ENCODE measurements at regions not wholly inside any gene's neighbourhood (a gene's known extent, or its start where the extent isn't known, plus 50 kb on each side); places are given as distances from the start of the nearest gene placed in this dataset.
"Not testable (repeated sequence)": the region's sequence is repeated elsewhere in the genome, so short reads cannot be mapped to it uniquely, and the experiment has no call there.

- not testable (repeated sequence) for H3K9ac ChIP-seq (ENCODE audit: low read depth, low read length); H3K9me3 ChIP-seq (ENCODE audit: insufficient read depth, low read depth, low read length); H3K27ac ChIP-seq (ENCODE audit: low read depth, low read length); H3K36me3 ChIP-seq (ENCODE audit: insufficient read depth, low read length); H3K27me3 ChIP-seq (ENCODE audit: insufficient read depth, low read length); H3K4me1 ChIP-seq (ENCODE audit: insufficient read depth, low read length); H3K4me3 ChIP-seq (ENCODE audit: low read length)
- WGBS = no CpG with 5 or more reads among the region's 4 CpGs
Observed at GRCh38 chr9:39611449-39612231, 256.2 kb downstream of the SPATA31A1 start.

GRCh38 chr9:39616480-39616879 is 261.0 kb downstream of the SPATA31A1 start:
- no CpG with 5 or more reads among the region's 4 CpGs for WGBS
- not testable (repeated sequence) for H3K4me1 ChIP-seq (ENCODE audit: insufficient read depth, low read length)

GRCh38 chr9:39624048-39624447 is 268.6 kb downstream of the SPATA31A1 start:
- H3K4me3 ChIP-seq (ENCODE audit: low read length); H3K4me1 ChIP-seq (ENCODE audit: insufficient read depth, low read length); H3K36me3 ChIP-seq (ENCODE audit: insufficient read depth, low read length); H3K27me3 ChIP-seq (ENCODE audit: insufficient read depth, low read length); H3K27ac ChIP-seq (ENCODE audit: low read depth, low read length); H3K9me3 ChIP-seq (ENCODE audit: insufficient read depth, low read depth, low read length); H3K9ac ChIP-seq (ENCODE audit: low read depth, low read length): not testable (repeated sequence)
- no CpG with 5 or more reads among the region's 10 CpGs for WGBS

More at GRCh38 chr9:39616480-39616879, 261.0 kb downstream of the SPATA31A1 start:
- not testable (repeated sequence) for H3K27ac ChIP-seq (ENCODE audit: low read depth, low read length); H3K9ac ChIP-seq (ENCODE audit: low read depth, low read length); H3K27me3 ChIP-seq (ENCODE audit: insufficient read depth, low read length); H3K4me3 ChIP-seq (ENCODE audit: low read length); H3K9me3 ChIP-seq (ENCODE audit: insufficient read depth, low read depth, low read length); H3K36me3 ChIP-seq (ENCODE audit: insufficient read depth, low read length)

GRCh38 chr9:39632071-39632470 is 276.6 kb downstream of the SPATA31A1 start:
- H3K9ac ChIP-seq (ENCODE audit: low read depth, low read length); H3K27ac ChIP-seq (ENCODE audit: low read depth, low read length); H3K27me3 ChIP-seq (ENCODE audit: insufficient read depth, low read length); H3K4me3 ChIP-seq (ENCODE audit: low read length); H3K9me3 ChIP-seq (ENCODE audit: insufficient read depth, low read depth, low read length); H3K36me3 ChIP-seq (ENCODE audit: insufficient read depth, low read length); H3K4me1 ChIP-seq (ENCODE audit: insufficient read depth, low read length): not testable (repeated sequence)
- 89% methylated on average over 3 of the region's 12 CpGs for WGBS

- H3K9ac ChIP-seq (ENCODE audit: low read depth, low read length); H3K27ac ChIP-seq (ENCODE audit: low read depth, low read length); H3K36me3 ChIP-seq (ENCODE audit: insufficient read depth, low read length); H3K9me3 ChIP-seq (ENCODE audit: insufficient read depth, low read depth, low read length); H3K27me3 ChIP-seq (ENCODE audit: insufficient read depth, low read length); H3K4me1 ChIP-seq (ENCODE audit: insufficient read depth, low read length); H3K4me3 ChIP-seq (ENCODE audit: low read length): not testable (repeated sequence)
Observed at GRCh38 chr9:39649029-39649428, 293.6 kb downstream of the SPATA31A1 start.

- WGBS = no CpG with 5 or more reads among the region's 4 CpGs
Observed at GRCh38 chr9:39656960-39657603, 301.6 kb downstream of the SPATA31A1 start.

GRCh38 chr9:39663020-39663419 is 307.6 kb downstream of the SPATA31A1 start:
- H3K9me3 ChIP-seq (ENCODE audit: insufficient read depth, low read depth, low read length); H3K27me3 ChIP-seq (ENCODE audit: insufficient read depth, low read length); H3K27ac ChIP-seq (ENCODE audit: low read depth, low read length); H3K4me3 ChIP-seq (ENCODE audit: low read length); H3K9ac ChIP-seq (ENCODE audit: low read depth, low read length); H3K4me1 ChIP-seq (ENCODE audit: insufficient read depth, low read length); H3K36me3 ChIP-seq (ENCODE audit: insufficient read depth, low read length): not testable (repeated sequence)
- no CpG with 5 or more reads among the region's 8 CpGs for WGBS

More at GRCh38 chr9:39656960-39657603, 301.6 kb downstream of the SPATA31A1 start:
- H3K36me3 ChIP-seq (ENCODE audit: insufficient read depth, low read length); H3K9ac ChIP-seq (ENCODE audit: low read depth, low read length); H3K4me1 ChIP-seq (ENCODE audit: insufficient read depth, low read length); H3K9me3 ChIP-seq (ENCODE audit: insufficient read depth, low read depth, low read length); H3K27me3 ChIP-seq (ENCODE audit: insufficient read depth, low read length); H3K27ac ChIP-seq (ENCODE audit: low read depth, low read length); H3K4me3 ChIP-seq (ENCODE audit: low read length): not testable (repeated sequence)

GRCh38 chr9:39663713-39664112 is 308.2 kb downstream of the SPATA31A1 start:
- not testable (repeated sequence) for H3K27ac ChIP-seq (ENCODE audit: low read depth, low read length); H3K36me3 ChIP-seq (ENCODE audit: insufficient read depth, low read length); H3K9me3 ChIP-seq (ENCODE audit: insufficient read depth, low read depth, low read length); H3K9ac ChIP-seq (ENCODE audit: low read depth, low read length); H3K4me3 ChIP-seq (ENCODE audit: low read length); H3K4me1 ChIP-seq (ENCODE audit: insufficient read depth, low read length); H3K27me3 ChIP-seq (ENCODE audit: insufficient read depth, low read length)
- WGBS = no CpG with 5 or more reads among the region's 1 CpG

- H3K27ac ChIP-seq (ENCODE audit: low read depth, low read length); H3K9me3 ChIP-seq (ENCODE audit: insufficient read depth, low read depth, low read length); H3K36me3 ChIP-seq (ENCODE audit: insufficient read depth, low read length); H3K27me3 ChIP-seq (ENCODE audit: insufficient read depth, low read length); H3K9ac ChIP-seq (ENCODE audit: low read depth, low read length); H3K4me3 ChIP-seq (ENCODE audit: low read length); H3K4me1 ChIP-seq (ENCODE audit: insufficient read depth, low read length): not testable (repeated sequence)
- 100% methylated on average over 1 of the region's 7 CpGs for WGBS
Observed at GRCh38 chr9:39665020-39665419, 309.6 kb downstream of the SPATA31A1 start.

- not testable (repeated sequence) for H3K9me3 ChIP-seq (ENCODE audit: insufficient read depth, low read depth, low read length); H3K36me3 ChIP-seq (ENCODE audit: insufficient read depth, low read length); H3K4me3 ChIP-seq (ENCODE audit: low read length); H3K4me1 ChIP-seq (ENCODE audit: insufficient read depth, low read length); H3K27ac ChIP-seq (ENCODE audit: low read depth, low read length); H3K9ac ChIP-seq (ENCODE audit: low read depth, low read length); H3K27me3 ChIP-seq (ENCODE audit: insufficient read depth, low read length)
- no CpG with 5 or more reads among the region's 1 CpG for WGBS
Observed at GRCh38 chr9:39674437-39675210, 319.2 kb downstream of the SPATA31A1 start.

- not testable (repeated sequence) for H3K4me1 ChIP-seq (ENCODE audit: insufficient read depth, low read length); H3K4me3 ChIP-seq (ENCODE audit: low read length); H3K27me3 ChIP-seq (ENCODE audit: insufficient read depth, low read length); H3K9me3 ChIP-seq (ENCODE audit: insufficient read depth, low read depth, low read length); H3K36me3 ChIP-seq (ENCODE audit: insufficient read depth, low read length); H3K27ac ChIP-seq (ENCODE audit: low read depth, low read length); H3K9ac ChIP-seq (ENCODE audit: low read depth, low read length)
- WGBS = no CpG with 5 or more reads among the region's 2 CpGs
Observed at GRCh38 chr9:39675211-39675553, 319.7 kb downstream of the SPATA31A1 start.
